ENCODE measurements at regions not wholly inside any gene's neighbourhood (a gene's known extent, or its start where the extent isn't known, plus 50 kb on each side); places are given as distances from the start of the nearest gene placed in this dataset.
A peak's percentile ranks its signal among the peaks of the same experiment; 100 is the strongest.

DNA sequence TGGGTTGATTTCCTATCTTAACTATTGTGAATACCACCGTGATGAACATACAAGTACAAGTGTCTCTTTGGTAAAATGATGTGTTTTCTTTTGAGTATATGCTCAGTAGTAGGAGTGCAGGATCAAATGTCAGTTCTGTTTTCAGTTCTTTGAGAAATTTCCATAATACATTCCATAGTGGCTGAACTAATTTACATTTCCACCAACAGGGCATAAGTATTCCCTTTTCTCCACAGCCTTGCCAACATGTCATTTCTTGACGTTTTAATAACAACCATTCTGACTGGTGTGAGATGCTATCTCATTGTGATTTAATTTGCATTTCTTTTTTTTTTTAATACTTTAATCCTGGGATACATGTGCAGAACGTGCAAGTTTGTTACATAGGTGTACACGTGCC, 268.8 kb downstream of the CENPW start:
- no peak for DNase-seq

DNA sequence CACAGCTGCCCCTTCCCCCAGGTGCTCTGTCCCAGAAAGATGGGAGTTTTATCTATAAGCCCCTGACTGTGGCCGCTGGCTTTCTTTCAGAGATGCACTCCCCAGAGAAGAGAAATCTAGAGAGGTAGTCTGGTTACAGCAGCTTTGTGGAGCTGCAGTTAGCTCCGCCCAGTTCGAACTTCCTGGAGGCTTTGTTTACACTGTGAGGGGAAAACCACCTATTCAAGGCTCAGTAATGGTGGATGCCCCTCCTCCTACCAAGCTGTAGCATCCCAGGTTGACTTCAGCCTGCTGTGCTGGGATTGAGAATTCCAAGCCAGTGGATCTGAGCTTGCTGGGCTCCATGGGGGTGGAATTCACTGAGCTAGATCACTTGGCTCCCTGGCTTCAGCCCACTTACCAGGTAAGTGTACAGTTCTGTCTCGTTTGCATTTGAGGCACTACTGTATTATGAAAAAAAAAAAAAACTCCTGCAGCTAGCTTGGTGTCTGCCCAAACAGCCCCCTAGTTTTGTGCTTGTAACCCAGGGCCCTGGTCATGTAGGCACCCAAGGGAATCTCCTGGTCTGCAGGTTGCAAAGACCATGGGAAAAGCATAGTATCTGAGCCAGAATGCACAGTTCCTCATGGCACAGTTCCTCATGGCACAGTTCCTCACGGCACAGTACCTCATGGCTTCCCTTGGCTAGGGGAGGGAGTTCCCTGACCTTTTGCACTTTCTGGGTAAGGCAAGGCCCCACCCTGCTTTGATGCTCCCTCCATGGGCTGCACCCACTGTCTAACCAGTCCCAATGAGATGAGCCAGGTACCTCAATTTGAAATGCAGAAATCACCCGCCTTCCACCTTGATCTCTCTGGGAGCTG, 275.0 kb downstream of the CENPW start:
- no peak for DNase-seq

DNA sequence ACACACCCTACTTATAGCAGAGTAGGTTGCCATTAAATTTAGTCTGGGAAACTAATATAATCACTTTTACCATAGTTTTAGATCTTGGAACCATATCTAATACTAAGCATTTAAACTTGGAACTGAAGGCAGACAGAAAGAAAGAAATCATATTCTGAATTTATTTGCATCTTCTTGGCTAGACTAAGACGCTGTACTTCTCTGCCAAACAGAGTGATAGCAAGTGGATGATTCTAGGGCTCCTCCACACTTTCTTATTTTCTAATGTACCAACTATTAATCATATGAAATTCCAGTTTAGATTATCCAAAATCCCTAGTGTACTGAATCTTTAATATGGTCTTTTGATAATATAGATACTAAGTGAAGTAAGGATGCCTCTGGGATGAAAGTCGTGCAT, 277.0 kb downstream of the CENPW start:
- DNase-seq = no peak

DNA sequence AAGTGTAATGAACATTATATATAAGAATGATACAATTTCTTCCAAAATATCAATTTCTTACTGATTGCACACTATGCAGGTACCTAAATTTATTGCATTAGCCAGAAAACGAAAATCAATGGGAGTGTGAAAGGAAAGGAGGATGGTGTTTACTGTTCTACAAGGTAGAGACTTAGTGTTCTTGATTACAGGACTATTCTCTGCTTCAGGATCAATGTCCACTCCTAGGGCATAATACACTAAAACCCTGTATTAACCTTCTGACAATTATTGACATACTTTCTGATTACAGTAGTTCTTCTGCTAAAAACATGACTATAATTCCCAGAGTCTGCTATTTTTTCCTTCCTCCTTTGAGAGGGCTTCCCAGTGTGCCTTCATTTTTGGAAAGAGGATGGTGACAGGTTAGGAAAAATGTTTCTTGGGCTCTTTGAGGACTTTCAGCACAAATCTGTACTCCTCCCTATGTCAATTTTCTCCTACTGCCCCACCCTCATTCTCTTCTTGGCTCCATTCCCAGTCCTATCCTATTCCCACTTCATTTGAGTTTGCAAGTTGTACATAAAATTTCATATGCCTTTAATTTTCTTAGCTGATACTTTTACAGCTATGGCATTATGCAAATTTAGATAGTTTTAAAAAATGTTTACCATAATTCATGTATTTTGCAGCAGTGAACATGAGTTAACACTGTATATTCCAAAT, 278.9 kb downstream of the CENPW start:
- DNase-seq = no peak

DNA sequence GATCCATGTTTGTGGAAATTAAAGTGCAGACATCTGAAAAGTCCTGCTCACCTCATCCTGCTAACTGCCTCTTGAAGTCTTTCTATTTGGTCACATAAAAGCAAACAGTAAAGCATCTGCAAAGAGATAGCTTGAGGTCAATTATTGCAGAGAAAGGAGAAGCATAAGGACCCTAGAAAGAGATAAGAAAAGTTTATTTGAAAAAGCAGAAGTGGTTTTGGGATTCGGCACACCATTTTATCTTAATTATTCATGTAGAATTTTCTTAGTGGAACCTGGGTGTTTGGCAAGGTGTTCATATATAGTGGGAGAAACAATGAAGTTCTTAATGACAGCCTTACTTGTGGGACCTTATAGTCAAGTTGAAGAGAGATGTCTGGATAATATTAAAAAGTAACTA, 280.8 kb downstream of the CENPW start:
- no peak for DNase-seq

DNA sequence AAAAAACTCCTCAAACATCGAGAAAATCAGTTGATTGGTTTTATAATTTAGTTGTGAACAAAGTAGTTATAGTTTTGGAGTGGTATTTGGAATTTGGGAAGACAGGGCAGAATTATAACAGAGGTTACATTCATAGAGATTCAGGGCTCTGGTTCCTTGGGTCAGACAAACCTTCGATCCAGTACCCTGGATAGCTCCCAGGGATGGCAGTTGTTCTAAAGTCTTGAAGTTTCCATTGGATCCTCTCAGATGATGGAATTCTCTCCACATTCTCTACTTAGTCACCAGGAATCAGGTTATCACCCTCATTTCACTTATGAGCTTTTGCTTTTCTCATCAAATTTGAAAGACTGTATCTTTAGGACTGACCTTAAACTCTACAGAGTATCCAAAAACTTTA, 285.1 kb downstream of the CENPW start:
- peak; percentile 61 for DNase-seq

DNA sequence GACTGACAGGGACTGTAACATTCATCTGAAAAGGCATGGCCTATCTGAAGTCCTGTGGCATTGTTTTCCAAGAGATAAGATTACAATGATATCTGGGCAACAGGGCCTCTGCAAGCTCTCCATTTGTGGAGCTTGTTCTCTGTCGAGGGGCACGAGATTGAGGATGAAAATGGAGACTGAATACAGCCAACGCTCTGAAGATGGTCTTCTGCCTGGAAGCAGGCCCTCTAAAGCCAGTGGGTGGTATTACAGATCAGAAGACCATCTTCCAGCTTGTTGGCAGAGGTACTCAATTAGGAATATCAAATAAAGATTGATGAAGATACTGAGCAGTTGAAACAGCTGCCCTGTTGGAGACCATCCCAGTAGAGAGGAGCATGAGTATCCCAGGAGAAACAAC, 288.2 kb downstream of the CENPW start:
- no peak for DNase-seq

DNA sequence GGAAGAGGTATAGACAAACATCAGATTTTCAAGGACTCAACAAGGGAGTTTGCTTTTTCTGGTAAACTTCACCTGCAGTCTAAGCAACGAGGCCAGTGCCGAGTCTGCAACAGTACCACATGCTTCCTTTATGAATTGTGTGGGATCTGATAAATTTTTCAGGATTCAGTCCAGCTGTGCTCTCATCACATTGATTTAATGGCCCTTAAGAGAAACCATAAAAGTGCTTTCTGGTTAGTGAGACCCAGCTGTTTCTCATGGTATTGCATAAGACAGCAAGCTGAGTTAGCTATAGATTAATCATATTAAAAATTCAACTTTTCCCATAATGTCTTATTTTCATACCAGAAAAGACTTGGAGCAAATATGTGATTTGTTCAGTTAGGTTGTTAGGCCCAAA, 291.4 kb downstream of the CENPW start:
- peak; percentile 71 for DNase-seq

DNA sequence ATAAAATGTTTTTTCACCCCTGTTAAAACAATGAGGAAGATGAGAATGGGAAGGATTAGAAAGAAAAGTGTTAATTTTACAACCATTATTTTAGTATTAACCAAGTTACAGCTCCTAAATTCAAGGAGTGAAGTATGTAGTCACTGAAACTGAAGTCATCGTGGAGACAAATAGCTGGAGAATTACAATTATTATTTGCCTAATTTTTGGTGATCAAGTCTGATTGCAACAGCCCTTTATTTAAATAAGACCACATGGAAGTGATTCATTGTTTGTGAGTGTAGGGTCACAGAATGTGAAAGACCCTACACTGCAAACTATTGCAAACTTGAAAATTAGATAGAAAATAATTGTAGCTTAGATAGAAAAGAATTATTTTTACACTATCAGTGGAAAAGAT, 292.4 kb downstream of the CENPW start:
- no peak for DNase-seq

DNA sequence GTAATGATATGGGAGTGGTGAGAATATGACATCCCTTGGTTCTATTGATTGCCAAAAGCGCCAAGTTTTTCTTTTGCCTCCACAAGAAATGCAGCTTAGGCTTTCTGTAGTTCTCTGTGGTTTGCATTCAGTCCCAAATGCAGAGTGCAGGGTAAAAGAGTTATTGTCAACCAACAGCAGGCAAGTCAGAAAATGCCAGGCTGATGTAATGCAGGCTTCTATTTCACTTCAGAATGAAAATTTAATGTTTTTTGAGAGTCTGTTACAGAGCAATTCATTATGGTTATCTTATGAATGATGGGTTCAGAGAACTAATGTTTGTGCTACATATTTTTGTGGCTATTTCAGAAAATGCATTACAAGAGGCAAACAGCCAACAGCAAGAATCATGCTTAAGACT, 293.5 kb downstream of the CENPW start:
- DNase-seq = peak; percentile 25

DNA sequence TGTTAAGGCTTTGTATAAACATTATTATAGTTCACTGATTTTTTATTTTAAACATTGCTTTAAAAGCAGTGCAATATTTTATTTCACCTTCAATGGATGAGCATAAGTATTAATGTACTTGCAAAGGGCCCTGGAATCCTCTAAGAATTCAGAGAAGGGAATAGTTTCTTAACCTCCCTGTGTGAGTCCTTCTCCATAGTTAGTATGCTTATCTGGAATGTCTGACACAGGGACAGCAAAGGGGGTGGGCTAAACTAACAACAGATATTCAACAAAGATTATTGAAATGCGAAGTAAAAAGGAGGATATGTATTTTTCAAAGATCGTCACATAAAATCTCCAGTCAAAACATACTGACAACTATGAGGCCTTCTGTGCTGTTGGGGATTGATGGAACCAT, 300.4 kb downstream of the CENPW start:
- no peak for DNase-seq

DNA sequence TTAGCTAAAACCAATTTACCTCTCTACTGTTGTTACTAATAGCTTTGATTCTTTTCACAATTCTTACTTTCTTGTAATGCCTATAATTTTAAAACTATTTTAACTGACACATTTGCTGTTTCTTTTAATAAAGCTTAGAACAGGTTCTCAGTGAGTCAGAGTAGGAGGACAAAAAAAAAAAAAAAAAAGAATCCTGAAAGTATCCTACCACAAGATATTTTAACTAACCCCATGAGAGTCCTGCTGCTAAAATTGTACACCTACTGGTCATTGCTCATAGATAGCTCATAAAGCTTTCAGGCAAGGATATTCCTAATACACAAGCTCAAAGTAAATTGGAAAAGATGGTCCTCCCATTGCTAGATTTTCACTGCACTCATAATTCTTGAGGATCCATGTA, 301.0 kb downstream of the CENPW start:
- no peak for DNase-seq

DNA sequence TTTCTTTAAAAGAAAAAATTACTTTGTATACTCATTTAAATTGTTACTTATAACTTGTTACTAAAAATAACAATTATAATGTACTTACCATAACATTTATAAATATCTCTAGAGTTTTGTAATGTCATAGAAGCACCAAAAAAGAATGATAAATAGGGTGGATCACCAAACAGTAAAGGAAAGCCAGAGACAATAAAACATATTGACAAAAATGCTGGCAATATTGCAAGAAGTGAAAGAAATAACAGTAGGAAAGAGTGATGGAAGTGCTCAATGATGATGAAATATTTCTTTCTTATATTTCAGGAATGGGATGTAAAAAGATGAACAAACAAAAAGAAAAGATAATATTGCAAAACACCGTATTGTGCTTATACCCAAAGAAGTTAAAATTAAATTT, 301.7 kb downstream of the CENPW start:
- no peak for DNase-seq

DNA sequence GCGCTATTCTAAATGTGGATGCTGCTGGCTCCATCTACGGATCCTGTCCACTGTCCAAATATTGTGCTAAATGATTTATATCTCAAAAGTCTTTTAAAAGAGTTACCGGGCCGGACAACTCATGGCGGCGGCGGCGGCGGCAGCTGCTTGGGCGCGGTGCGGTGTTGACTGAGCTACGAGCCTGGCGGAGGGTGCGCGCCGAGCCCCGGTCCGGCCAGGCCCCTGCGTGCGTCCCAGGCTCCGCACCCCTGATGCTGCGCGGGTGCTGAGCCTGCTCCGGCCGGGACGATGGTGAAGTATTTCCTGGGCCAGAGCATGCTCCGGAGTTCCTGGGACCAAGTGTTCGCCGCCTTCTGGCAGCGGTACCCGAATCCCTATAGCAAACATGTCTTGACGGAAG, 303.4 kb downstream of the CENPW start:
- DNase-seq = no peak

DNA sequence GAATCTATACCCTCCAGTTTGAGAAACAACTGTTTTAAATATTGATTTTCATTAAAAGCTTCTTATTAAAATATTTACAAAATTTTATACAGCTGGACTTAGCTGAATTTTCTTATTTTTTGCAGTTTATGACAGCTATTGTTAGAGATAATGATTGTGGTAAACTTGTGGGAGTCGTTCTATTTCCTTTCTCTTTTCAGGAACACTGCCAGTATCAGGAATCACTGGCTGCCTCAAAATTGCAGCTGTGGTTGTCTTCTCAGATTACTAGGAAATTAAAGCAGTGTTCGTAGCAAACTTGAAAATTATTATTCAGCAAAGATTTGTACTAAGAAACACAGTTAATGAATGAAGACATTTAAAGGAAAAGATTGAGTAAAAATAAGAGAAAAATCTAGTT, 311.0 kb downstream of the CENPW start:
- peak; percentile 51 for DNase-seq

DNA sequence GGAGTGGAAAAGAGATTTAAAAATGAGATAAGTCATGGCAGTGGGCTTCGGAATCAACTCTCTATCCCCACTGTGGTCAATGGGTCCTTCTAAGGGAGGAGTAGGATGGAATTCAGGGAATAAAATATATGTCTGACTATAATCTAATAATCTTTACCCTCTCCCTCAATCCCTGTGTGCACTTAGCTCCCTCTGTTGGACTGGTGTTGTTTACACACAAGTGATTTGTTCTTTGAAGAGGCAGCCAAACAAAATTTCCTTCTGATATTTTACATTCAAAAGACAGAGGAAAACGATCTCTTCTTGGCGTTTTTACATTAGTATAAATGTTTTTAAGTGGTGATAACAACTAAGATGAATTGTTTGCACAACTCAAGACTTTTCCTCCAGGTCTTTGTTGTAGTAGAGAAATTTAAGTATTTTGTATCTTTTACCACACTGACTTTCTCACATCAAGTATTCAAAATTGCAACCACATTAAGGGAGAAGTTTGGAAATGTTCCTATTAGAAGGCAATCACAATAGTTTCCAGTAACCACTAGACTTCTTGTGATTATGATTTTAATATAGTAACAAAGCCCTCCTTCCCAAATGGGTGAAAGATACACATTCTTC, 317.8 kb downstream of the CENPW start:
- peak; percentile 50 for DNase-seq

DNA sequence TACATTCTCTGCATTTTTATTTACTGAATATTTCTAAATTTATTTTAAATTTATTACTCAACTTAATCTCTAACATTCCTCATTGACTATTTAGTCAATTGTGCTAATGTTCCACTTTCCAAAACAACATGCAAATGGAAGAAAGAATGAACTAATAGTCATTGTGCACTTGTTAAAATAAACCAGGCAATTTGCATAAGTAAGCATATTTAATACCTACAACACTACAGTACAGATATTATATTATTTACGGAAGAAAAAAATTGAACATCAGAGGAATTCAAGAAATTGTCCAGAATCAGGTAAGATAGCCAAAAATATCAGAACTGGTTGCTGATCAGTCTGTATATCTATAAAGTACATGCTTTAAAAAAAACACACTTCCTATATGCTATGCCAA, 320.5 kb downstream of the CENPW start:
- no peak for DNase-seq

DNA sequence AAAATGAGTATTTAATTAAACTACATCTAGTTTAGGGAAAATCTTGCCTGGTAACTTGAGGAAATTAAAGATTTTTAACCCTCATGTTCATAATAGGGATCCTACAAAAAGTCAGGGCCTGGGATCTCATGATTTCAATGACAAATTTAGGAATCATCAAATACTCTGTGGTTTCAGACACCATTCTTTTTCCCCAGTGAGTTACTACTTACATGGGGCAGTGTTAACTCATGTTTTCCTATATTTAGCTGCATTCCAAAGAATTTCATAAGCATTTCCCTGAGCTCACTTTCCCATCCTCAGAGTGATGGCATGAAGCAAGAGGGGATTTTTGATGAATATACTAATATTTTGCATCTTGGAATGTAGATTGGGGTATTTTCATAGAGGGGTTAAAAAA, 321.7 kb downstream of the CENPW start:
- peak; percentile 95 for DNase-seq

DNA sequence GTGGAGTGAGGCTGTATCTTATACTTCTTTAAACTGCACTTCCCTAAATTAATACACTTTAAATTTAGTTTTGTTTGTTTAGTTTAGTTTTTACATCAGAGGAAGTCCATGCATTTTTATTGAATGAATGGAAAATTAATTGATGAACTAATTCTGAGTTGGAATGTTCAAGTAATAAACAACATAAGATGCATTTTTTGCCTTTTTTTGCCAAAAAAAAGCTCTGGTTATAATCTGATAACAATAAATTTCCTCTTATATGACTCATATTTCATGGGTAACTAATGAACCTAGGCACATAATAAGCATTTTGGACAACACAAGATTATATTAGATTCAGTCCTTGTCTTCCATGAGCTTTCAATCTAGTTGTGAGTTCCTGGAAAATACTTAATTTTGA, 323.1 kb downstream of the CENPW start:
- DNase-seq = peak; percentile 27

DNA sequence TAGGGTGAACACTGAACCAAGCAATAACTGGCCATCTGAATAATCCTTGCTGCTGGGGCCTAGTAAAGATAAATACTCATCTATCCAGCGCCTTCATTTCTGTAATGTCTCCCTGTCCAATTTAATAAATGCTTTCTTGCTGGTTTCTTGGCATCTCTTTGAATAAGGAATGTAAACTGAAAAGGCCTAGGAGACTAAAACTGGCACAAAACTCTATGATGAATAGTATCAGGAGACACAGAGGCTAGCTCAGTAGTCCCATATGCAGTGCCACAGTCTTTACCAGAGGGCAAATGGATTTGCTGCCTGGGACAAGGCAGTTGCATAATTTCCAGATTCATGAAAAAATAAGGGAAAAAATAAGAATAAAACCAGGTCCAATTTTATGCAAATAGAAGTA, 324.4 kb downstream of the CENPW start:
- peak; percentile 37 for DNase-seq

DNA sequence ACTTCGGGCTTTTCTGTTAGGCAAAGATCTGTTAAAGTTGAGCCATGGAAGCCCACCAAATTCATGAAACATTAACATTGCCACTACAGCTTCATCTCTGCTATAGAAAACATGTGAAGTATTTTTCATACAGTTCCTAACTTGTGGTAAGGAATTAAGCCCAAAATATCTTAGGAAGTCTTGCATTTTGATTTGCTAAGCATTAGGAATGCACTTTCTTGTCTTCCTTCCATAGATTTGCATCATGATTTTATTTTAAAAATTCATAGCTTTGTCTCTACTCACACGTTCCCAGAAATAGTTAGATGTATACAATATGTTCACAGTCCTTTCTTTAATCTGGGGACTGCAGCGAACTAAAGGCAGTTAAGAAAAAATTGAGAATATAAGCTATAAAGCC, 325.6 kb downstream of the CENPW start:
- DNase-seq = peak; percentile 66

DNA sequence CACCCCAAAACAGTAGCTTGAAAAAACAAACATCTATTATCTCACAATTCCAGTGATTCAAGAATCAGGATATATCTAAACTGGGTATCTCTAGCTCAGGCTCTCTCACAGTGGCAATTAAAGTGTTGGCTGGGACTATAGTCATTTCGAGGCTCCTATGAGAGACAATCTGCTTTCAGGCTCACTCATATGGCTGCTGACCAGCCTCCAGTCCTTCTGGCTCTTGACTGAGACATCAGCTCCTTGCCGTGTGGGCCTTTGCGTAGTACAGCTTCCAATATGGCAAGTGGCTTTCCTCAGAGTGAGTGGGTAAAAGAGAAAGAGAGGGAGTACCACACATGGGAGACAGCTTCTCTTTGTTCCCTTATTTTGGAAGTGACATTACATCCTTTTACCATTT, 327.2 kb downstream of the CENPW start:
- no peak for DNase-seq

DNA sequence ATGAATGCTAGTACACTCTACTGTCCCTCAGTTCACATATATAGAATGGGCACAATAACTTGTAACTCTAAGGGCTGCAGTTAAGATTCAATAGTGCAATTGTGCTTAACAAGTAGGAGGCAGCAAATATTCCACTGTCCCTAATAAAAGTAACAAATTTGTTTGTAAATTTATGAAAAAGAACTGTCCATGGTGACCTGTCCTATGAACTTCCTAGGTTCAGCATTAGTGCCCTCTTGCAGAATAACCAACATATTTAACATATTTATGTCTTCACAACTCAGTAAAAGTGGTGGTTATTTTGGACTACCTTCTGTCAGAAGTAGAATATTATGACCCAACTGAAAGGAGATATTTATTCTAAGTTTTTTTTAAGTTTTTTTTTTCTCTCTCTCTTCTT, 327.8 kb downstream of the CENPW start:
- no peak for DNase-seq

DNA sequence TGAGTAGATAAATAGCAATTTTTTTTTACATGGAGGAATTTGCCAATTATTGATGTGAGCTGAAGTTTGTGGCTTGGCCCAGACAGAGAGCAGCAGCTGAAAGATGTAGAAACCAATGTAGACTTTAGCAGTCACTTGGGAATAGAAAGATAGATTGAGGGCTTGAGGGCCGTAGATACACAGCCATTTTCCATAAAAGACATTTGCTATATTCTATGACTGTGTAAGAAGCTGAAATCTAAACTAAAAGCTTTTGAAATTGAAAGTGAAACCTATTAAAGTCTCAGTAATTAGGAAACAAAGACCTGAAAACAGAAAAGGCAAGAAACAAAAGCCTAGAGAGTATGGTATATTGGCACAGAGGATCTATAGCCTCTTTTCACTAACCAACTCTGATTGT, 332.7 kb downstream of the CENPW start:
- DNase-seq = peak; percentile 70

Measured in fibroblast of skin of right biceps (primary cell).